ENCODE measurements at regions not wholly inside any gene's neighbourhood (a gene's known extent, or its start where the extent isn't known, plus 50 kb on each side); places are given as distances from the start of the nearest gene placed in this dataset.

- TF ChIP-seq CTCF (conservative IDR thresholded peaks at IDR 0.05) (no peak), EZH2 (IDR thresholded peaks at IDR 0.05; ENCODE audit: low read depth) (no peak)
Measured at GRCh38 chr17:79350533-79350932, 260.3 kb downstream of the RBFOX3 start.
